GM12892 (cell line): ENCODE measurements at regions not wholly inside any gene's neighbourhood (a gene's known extent, or its start where the extent isn't known, plus 50 kb on each side); places are given as distances from the start of the nearest gene placed in this dataset.

ENCODE experiments used
- DNase-seq: peaks from one replicate; pipeline ENCODE4 v3.0.0; 2011; ENCODE audit not compliant: insufficient read length
- FAIRE-seq: peaks from 2 replicates; lab custom pipeline; 2011; peaks lifted over from hg19 to GRCh38; lab: Jason Lieb, UNC
- POLR2A ChIP-seq: IDR thresholded peaks from 2 replicates; pipeline ENCODE4 v1.6.1; 2011; ENCODE audit warnings: low read depth, low read length, control low read depth
- POLR2AphosphoS5 ChIP-seq: IDR thresholded peaks from 2 replicates; pipeline ENCODE4 v1.6.1; 2011; ENCODE audit warnings: low read depth, low read length, control low read depth
- TAF1 ChIP-seq: IDR thresholded peaks from 2 replicates; pipeline ENCODE4 v1.6.1; 2011; ENCODE audit warnings: low read depth, mild to moderate bottlenecking, control low read depth, low read length, borderline replicate concordance

DNA sequence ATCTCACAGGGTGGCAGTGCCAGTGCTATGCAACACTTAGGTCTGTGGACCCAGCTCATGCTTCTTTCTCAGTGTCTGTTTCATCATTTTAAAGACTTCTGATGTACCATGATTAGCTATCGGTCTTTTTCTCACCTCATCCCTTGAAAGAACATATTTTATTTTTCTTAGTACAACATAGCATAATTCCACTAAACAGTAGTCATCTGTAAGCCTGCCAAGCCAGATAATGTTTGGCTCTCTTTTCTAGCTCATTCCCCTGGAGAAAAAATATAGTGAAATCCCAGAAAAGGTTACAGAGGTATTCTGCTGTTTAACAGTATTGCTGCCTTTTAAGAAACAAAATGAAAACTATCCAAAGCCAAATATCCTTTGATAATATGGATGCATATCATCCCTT is 177.0 kb upstream of the MMS22L start:
- no peak for TF ChIP-seq POLR2A
- TF ChIP-seq TAF1, result no peak
- no peak for TF ChIP-seq POLR2AphosphoS5

DNA sequence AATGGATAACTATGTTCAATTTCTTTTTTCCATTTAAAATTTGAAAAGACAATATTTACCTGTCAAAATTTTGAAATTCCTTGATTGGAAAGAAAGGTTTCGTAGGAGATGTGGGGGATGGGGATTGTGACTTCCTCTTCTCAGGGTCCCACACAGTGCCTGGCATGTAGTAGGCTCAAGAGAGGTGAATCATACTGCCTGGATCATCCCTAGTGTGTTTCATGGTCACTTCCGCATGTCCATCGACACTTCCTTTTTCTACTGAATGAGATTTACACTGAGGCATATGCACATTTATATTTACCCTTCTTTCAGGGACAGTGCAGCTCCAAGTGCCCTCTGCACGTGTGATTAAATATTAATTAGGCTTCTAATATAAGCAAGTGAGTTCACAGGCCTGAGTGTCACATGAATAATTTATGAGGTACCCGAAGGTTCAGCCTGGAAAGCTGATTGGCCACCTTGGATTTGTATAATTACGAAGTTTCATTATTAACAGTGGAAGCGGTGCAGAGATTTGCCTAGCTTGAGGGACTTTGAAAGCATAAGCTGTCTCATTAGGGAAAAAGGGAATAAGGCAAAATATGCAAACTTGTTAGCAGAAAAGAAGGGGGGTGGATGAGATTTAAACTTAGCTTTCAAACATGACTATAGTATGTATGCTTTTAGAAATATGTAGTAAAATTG is 177.5 kb upstream of the MMS22L start:
- TF ChIP-seq POLR2A, result no peak
- no peak for TF ChIP-seq POLR2AphosphoS5
- no peak for TF ChIP-seq TAF1
- DNase-seq, result no peak
- no peak for FAIRE-seq

More for the DNA sequence above, 177.0 kb upstream of the MMS22L start:
- FAIRE-seq (no peak), DNase-seq (no peak)

DNA sequence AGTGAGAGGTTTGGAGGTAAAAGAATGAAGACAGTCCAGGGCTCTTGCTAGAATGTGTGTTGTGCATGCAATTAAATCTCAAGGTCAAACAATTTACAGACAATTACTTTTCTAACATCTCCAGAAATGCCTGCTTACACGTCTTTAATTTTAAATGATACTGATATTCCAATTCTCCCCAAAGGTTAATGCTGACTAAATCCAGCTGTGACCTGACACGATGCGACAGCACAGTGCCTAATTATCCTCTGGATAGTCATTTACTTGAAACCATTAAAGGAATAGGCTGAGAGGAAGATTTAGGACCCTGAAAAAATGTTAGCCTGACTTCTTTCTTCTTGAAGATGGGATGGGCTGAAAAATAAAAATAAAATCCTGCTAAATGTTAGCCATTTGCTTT is 178.2 kb upstream of the MMS22L start:
- no peak for TF ChIP-seq POLR2AphosphoS5
- no peak for TF ChIP-seq TAF1
- no peak for TF ChIP-seq POLR2A
- no peak for FAIRE-seq
- DNase-seq, result no peak

DNA sequence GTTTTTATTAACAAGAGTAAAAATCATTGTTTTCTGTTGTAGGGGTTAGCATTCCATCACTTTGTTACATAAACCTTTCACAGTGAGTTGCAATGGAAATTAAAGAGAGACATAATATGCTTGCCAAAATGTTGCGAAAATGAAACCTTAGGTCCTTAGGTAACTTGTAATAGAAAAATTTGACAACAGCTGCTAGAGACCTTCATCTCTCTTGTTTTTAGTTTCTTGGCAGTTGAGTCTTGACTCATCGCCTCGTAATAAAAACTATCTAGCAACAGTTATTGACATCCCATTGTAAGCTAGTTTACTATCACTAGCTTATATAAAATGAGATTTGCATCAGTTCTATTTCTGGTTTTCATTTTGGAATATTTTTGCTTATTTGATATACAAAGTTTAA is 179.0 kb upstream of the MMS22L start:
- no peak for FAIRE-seq
- DNase-seq, result no peak
- TF ChIP-seq POLR2AphosphoS5 (no peak), TAF1 (no peak), POLR2A (no peak)

DNA sequence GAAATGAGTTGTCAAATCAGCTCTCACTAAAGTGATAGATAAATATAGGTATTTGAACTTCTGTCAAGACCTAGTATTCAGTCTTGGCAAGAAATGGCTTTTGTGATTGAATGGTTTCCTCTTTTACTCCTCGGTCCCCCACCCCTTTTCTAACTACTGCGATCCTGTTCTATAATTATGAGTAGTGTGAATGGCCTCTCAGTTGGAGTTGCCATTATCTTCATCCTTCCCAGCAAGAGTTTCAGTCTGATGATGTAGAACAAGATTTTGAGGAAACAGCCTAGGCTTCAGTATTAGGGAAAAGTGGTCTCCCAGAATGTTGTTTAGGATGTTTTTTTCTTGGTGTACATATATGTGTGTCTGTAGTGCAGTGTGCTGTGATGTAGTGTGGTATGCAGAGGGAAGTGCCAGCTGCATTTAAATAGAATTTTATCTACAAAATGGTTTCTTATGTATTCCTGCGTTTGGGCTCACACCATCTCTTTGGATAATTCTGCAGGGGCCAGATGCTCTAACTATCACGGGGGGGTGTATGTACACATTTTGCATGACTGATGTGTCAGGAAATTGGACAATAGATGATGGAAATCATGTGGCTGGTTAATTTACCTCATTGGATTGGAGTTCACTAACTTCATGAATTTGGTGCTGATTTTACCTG is 180.1 kb upstream of the MMS22L start:
- FAIRE-seq, result no peak
- TF ChIP-seq TAF1, result no peak
- no peak for TF ChIP-seq POLR2AphosphoS5
- no peak for TF ChIP-seq POLR2A
- no peak for DNase-seq

DNA sequence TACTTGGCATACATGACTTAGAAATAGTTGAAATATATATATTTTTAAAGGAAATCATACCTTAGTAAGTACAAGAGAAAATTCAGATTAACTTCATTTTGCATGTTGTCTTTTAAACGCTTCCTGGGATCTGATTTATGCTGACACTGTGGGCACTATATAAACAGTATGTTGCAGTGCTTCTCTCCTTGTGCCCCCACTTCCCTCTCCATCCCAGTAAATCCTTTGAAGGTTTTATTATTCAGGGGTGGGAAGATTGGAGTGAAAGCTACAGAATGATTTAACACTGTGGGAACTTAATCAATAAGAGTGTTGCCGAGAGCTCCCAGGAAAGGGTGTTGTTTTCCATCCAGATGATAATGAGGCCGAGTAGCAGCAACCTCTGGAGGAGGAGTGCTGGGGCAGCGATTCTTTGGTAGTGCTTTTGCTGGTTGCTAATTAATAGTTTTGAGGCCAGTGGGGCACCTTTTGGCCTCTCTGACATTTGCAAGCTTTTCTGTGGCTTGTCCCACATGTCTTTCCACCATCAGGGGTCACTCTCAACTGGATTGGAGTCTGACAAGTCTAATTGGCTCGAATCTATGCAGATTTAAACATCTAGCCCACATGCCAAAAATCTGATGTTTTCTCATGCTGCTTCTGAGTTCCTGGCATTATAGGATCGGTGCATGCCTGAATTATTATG is 183.0 kb upstream of the MMS22L start:
- DNase-seq (no peak), FAIRE-seq (no peak)
- TF ChIP-seq TAF1 (no peak), POLR2A (no peak), POLR2AphosphoS5 (no peak)

DNA sequence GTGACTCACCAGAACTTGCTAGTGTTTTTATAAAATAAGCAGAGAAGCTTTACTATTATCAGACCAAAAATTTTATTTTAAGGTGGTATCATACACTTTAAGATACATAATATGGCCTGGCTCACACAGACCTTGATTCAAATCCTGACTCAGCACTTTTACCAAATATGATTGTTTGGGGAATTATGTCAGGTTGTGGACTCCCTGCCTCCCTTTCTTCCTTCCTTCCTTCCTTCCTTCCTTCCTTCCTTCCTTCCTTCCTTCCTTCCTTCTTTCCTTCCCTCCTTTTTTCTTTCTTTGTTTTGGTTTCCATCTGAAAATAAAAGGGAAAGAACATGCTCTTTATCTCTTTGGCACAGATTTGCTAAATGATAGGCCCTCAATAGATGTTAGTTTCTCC is 186.0 kb upstream of the MMS22L start:
- DNase-seq (no peak), FAIRE-seq (no peak)

DNA sequence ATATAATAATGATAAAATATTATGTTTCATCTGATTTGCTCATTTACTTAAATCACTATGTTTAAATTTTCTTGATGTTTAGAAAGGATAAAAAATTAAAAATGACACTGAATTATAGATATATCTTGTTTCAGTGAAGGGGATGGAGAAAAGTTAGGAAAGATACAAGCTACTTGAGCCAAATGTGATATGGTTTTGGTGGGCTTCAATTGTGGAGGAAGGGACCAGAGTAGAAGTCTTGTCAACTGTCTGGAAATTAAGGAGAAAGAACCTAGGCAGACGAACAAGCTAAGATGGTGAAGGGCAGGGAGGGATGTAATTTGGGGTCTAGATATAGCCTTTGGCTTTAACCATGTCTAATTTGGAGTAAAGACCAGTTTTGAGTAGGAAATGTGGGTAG is 186.4 kb upstream of the MMS22L start:
- FAIRE-seq (no peak), DNase-seq (no peak)
- TF ChIP-seq TAF1 (no peak), POLR2AphosphoS5 (no peak), POLR2A (no peak)

More for the DNA sequence above, 186.0 kb upstream of the MMS22L start:
- TF ChIP-seq POLR2A (no peak), TAF1 (no peak), POLR2AphosphoS5 (no peak)

DNA sequence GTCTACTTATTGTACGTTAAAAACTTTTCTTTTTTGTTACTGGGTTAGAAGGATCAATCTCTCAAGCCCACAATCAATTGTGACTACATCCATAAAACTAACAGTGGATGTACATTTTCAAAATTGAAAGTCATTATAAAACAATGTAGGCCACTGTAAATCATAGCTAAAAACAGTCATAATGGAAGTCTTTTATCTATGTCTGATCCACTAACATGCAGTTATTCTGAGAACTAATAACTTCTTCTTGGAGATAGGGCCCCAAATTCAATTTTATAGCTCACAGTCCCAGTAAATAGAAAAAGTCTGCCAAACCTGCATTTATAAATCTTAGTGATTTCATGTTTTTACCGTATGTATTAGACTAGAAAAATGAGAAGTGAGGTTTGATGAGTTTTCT is 187.3 kb upstream of the MMS22L start:
- no peak for TF ChIP-seq POLR2A
- TF ChIP-seq TAF1, result no peak
- no peak for TF ChIP-seq POLR2AphosphoS5
- DNase-seq (no peak), FAIRE-seq (no peak)

DNA sequence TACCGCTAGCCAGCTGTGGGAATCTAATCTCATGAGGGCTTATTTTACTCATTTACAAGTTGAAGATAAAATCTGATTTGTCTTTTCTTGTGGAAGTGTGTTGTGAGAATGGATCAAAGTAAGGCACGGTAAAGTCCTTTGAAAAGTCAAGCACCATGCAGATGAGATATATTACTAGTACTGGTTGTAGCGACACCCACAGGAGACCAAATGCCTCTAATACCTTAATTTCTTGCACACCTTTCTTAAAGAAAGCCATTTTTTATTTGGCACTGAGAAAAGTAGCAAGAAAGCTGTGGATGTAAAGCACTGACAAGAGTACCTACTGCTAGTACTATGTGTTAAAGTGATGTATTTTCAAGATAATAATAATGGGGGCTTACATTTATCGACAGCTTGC is 191.0 kb upstream of the MMS22L start:
- TF ChIP-seq TAF1 (no peak), POLR2A (no peak), POLR2AphosphoS5 (no peak)
- DNase-seq (no peak), FAIRE-seq (no peak)

DNA sequence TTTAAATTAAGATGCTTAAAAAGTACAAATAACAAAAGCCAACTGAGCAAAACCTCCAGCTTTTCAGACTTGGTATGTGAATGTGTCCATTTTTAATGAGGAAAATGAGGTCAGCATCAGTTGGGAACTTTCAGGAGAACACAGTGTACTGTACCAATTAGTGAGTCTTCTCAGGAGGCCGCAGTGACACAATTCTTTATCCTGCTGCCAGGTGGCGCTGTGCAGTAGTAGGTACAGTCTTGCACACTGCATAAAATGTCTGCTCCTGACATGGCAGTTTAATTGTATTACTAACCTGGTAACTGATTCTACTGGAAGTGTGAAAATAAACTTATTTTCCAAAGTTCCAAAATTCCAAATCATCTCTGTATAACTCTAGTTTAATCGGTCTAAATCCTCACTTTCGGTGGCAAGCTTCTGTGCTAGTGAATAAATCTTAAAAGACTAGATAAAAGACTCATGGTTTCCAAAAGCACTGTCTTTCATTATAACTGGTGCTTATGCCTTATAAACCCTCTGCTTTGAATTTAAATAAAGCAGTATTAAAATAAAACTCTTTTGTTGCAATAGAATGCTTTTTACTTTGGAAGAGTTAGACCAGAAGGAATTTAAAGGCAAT is 214.8 kb upstream of the MMS22L start:
- FAIRE-seq, result peak; percentile 94
- DNase-seq, result no peak
- TF ChIP-seq POLR2A (no peak), TAF1 (no peak), POLR2AphosphoS5 (no peak)
